ENCODE measurements at regions not wholly inside any gene's neighbourhood (a gene's known extent, or its start where the extent isn't known, plus 50 kb on each side); places are given as distances from the start of the nearest gene placed in this dataset.

GRCh38 chr7:80082213-80082612 is 52.4 kb upstream of the GNAI1 start:
- H3K36me3 ChIP-seq: no peaks in the 10 kb centered on the region
- no peak overlapping the region for H3K9ac ChIP-seq
- H3K4me1 ChIP-seq: peaks cover 9% of the 10 kb centered on the region
- H3K27ac ChIP-seq: no peak overlapping the region
- H3K4me2 ChIP-seq: no peak overlapping the region
- H3K27me3 ChIP-seq: no peaks in the 10 kb centered on the region
- H3K4me3 ChIP-seq: no peak overlapping the region
- H4K20me1 ChIP-seq: no peaks in the 10 kb centered on the region
- no peaks in the 10 kb centered on the region for H3K9me3 ChIP-seq
- no peak for TF ChIP-seq Cebpa-rat (IDR thresholded peaks at IDR 0.05)

GRCh38 chr7:80078886-80079285 is 55.7 kb upstream of the GNAI1 start:
- H3K27me3 ChIP-seq: no peaks in the 10 kb centered on the region

GRCh38 chr7:80078159-80078731 is 56.4 kb upstream of the GNAI1 start:
- no peaks in the 10 kb centered on the region for H3K36me3 ChIP-seq
- H3K4me1 ChIP-seq: peaks cover 9% of the 10 kb centered on the region
- no peaks in the 10 kb centered on the region for H3K27me3 ChIP-seq
- no peaks in the 10 kb centered on the region for H3K9me3 ChIP-seq
- H3K4me2 ChIP-seq: peak overlapping the region; percentile 63
- no peak overlapping the region for H3K4me3 ChIP-seq
- no peak for TF ChIP-seq Cebpa-rat (IDR thresholded peaks at IDR 0.05)
- no peaks in the 10 kb centered on the region for H4K20me1 ChIP-seq
- no peak overlapping the region for H3K27ac ChIP-seq
- no peak overlapping the region for H3K9ac ChIP-seq

More at GRCh38 chr7:80078886-80079285, 55.7 kb upstream of the GNAI1 start:
- TF ChIP-seq Cebpa-rat (IDR thresholded peaks at IDR 0.05): no peak
- no peak overlapping the region for H3K4me2 ChIP-seq
- H4K20me1 ChIP-seq: no peaks in the 10 kb centered on the region
- no peak overlapping the region for H3K27ac ChIP-seq
- no peak overlapping the region for H3K9ac ChIP-seq
- peaks cover 9% of the 10 kb centered on the region for H3K4me1 ChIP-seq
- no peaks in the 10 kb centered on the region for H3K36me3 ChIP-seq
- no peak overlapping the region for H3K4me3 ChIP-seq
- H3K9me3 ChIP-seq: no peaks in the 10 kb centered on the region

- H3K4me3 ChIP-seq: no peak overlapping the region
- H3K4me1 ChIP-seq: no peaks in the 10 kb centered on the region
- H4K20me1 ChIP-seq: no peaks in the 10 kb centered on the region
- TF ChIP-seq Cebpa-rat (IDR thresholded peaks at IDR 0.05): no peak
- H3K36me3 ChIP-seq: no peaks in the 10 kb centered on the region
- H3K9me3 ChIP-seq: peaks cover 13% of the 10 kb centered on the region
- no peak overlapping the region for H3K9ac ChIP-seq
- H3K27ac ChIP-seq: no peak overlapping the region
- no peak overlapping the region for H3K4me2 ChIP-seq
- H3K27me3 ChIP-seq: no peaks in the 10 kb centered on the region
Measured at GRCh38 chr7:80070391-80070790, 64.2 kb upstream of the GNAI1 start.

GRCh38 chr7:80066639-80067038 is 68.0 kb upstream of the GNAI1 start:
- TF ChIP-seq Cebpa-rat (IDR thresholded peaks at IDR 0.05): no peak
- Histone ChIP-seq H3K4me3 (no peak overlapping the region), H3K4me2 (no peak overlapping the region), H3K9ac (no peak overlapping the region), H3K4me1 (no peaks in the 10 kb centered on the region), H3K27me3 (no peaks in the 10 kb centered on the region), H3K36me3 (no peaks in the 10 kb centered on the region), H3K27ac (no peak overlapping the region), H3K9me3 (peaks cover 13% of the 10 kb centered on the region), H4K20me1 (no peaks in the 10 kb centered on the region)

- H3K36me3 ChIP-seq: no peaks in the 10 kb centered on the region
- H3K9ac ChIP-seq: no peak overlapping the region
- no peak overlapping the region for H3K4me3 ChIP-seq
- H3K9me3 ChIP-seq: peaks cover 13% of the 10 kb centered on the region
- H3K4me1 ChIP-seq: no peaks in the 10 kb centered on the region
- H4K20me1 ChIP-seq: no peaks in the 10 kb centered on the region
- no peaks in the 10 kb centered on the region for H3K27me3 ChIP-seq
- H3K27ac ChIP-seq: no peak overlapping the region
- H3K4me2 ChIP-seq: no peak overlapping the region
- no peak for TF ChIP-seq Cebpa-rat (IDR thresholded peaks at IDR 0.05)
Measured at GRCh38 chr7:80063834-80064233, 70.8 kb upstream of the GNAI1 start.

- Histone ChIP-seq H3K9ac (no peak overlapping the region), H3K27me3 (no peaks in the 10 kb centered on the region), H3K27ac (no peak overlapping the region), H3K4me2 (no peak overlapping the region), H4K20me1 (no peaks in the 10 kb centered on the region), H3K4me1 (no peaks in the 10 kb centered on the region), H3K4me3 (no peak overlapping the region), H3K36me3 (no peaks in the 10 kb centered on the region), H3K9me3 (no peaks in the 10 kb centered on the region)
- no peak for TF ChIP-seq Cebpa-rat (IDR thresholded peaks at IDR 0.05)
Measured at GRCh38 chr7:80060218-80060806, 74.3 kb upstream of the GNAI1 start.

- no peaks in the 10 kb centered on the region for H4K20me1 ChIP-seq
- no peaks in the 10 kb centered on the region for H3K9me3 ChIP-seq
- no peak overlapping the region for H3K4me3 ChIP-seq
- no peaks in the 10 kb centered on the region for H3K36me3 ChIP-seq
- H3K9ac ChIP-seq: no peak overlapping the region
- H3K4me1 ChIP-seq: no peaks in the 10 kb centered on the region
- TF ChIP-seq Cebpa-rat (IDR thresholded peaks at IDR 0.05): no peak
- H3K4me2 ChIP-seq: no peak overlapping the region
- no peaks in the 10 kb centered on the region for H3K27me3 ChIP-seq
- H3K27ac ChIP-seq: no peak overlapping the region
Measured at GRCh38 chr7:80057488-80057887, 77.1 kb upstream of the GNAI1 start.

- TF ChIP-seq Cebpa-rat (IDR thresholded peaks at IDR 0.05): no peak
- H3K9me3 ChIP-seq: no peaks in the 10 kb centered on the region
- no peak overlapping the region for H3K27ac ChIP-seq
- H3K27me3 ChIP-seq: no peaks in the 10 kb centered on the region
- H3K36me3 ChIP-seq: no peaks in the 10 kb centered on the region
- no peak overlapping the region for H3K4me3 ChIP-seq
- no peak overlapping the region for H3K4me2 ChIP-seq
- no peak overlapping the region for H3K9ac ChIP-seq
- H4K20me1 ChIP-seq: no peaks in the 10 kb centered on the region
- no peaks in the 10 kb centered on the region for H3K4me1 ChIP-seq
Measured at GRCh38 chr7:80054356-80054755, 80.3 kb upstream of the GNAI1 start.

GRCh38 chr7:80053124-80053523 is 81.5 kb upstream of the GNAI1 start:
- Histone ChIP-seq H3K36me3 (no peaks in the 10 kb centered on the region), H3K9ac (no peak overlapping the region), H3K27me3 (no peaks in the 10 kb centered on the region), H3K4me3 (no peak overlapping the region), H4K20me1 (no peaks in the 10 kb centered on the region), H3K27ac (no peak overlapping the region), H3K9me3 (no peaks in the 10 kb centered on the region), H3K4me1 (no peaks in the 10 kb centered on the region), H3K4me2 (no peak overlapping the region)
- no peak for TF ChIP-seq Cebpa-rat (IDR thresholded peaks at IDR 0.05)

Measured in BLaER1 (cell line).